ENCODE measurements at regions not wholly inside any gene's neighbourhood (a gene's known extent, or its start where the extent isn't known, plus 50 kb on each side); places are given as distances from the start of the nearest gene placed in this dataset.

DNA sequence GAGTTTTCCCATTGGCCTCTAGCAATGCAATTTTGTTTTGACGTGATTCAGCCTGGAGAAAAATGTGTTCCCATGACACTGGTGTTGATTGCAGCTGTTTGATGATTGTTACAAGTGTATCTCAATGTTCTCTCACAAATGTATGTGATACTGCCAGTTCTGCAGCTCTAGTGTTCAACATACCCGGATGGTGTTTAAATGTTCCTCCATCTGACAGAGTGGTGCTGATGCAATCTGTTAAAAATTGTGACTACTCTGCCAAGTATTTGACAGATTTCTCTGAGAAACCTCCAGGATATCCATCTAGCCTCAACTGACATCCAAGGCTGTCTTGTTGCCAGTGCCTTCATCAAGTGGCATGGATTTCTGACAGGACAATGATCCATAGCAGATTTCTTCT is 657.2 kb upstream of the DIAPH2 start:
- no peaks in the 10 kb centered on the region for H3K27me3 ChIP-seq (replicated peaks in 1 of 7)
- peaks cover 0 to 18% (median 0%) of the 10 kb centered on the region in 8 donors for H3K9me3 ChIP-seq
- no peak overlapping the region for H3K4me3 ChIP-seq
- no peaks in the 10 kb centered on the region for H3K4me1 ChIP-seq
- no peaks in the 10 kb centered on the region for H3K36me3 ChIP-seq
- TF ChIP-seq, protein P1, sequence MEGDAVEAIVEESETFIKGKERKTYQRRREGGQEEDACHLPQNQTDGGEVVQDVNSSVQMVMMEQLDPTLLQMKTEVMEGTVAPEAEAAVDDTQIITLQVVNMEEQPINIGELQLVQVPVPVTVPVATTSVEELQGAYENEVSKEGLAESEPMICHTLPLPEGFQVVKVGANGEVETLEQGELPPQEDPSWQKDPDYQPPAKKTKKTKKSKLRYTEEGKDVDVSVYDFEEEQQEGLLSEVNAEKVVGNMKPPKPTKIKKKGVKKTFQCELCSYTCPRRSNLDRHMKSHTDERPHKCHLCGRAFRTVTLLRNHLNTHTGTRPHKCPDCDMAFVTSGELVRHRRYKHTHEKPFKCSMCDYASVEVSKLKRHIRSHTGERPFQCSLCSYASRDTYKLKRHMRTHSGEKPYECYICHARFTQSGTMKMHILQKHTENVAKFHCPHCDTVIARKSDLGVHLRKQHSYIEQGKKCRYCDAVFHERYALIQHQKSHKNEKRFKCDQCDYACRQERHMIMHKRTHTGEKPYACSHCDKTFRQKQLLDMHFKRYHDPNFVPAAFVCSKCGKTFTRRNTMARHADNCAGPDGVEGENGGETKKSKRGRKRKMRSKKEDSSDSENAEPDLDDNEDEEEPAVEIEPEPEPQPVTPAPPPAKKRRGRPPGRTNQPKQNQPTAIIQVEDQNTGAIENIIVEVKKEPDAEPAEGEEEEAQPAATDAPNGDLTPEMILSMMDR (IDR thresholded peaks at IDR 0.05 in 8 of 11, conservative IDR thresholded peaks at IDR 0.05 in 3 of 11): no peak
- TF ChIP-seq POLR2AphosphoS5 (IDR thresholded peaks at IDR 0.05): no peak
- TF ChIP-seq POLR2A (IDR thresholded peaks at IDR 0.05): no peak
- intact Hi-C loops (cut with DNase I; ENCODE audit: low total_unique reads): no loop called here
- DNase-seq: no peak
- no peak overlapping the region for H3K27ac ChIP-seq
- WGBS, 5 donors: 63 to 80% (median 70%) methylated on average over 2 of the region's 2 CpGs

DNA sequence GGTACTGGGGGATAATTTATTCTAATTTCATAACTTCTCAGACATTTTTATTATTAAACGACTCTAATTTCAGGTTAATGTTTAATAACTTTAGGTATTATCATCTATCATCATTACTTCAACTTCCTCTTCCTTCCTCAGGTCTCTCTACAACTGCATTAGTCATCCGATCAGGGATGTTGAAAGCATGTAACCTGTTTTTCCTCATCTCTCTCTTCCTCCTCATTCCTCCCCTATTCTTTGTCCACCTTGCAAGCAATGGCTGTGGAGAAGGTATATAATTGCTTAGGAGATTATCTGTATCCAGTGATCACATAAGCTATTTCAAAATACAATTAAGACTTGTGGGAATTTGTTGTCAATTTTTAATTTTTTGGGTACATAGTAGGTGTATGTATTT is 632.6 kb upstream of the DIAPH2 start:
- TF ChIP-seq POLR2AphosphoS5 (IDR thresholded peaks at IDR 0.05) (no peak), POLR2A (IDR thresholded peaks at IDR 0.05) (no peak)
- TF ChIP-seq, protein P1 (IDR thresholded peaks at IDR 0.05 in 8 of 11, conservative IDR thresholded peaks at IDR 0.05 in 3 of 11): no peak
- H3K27ac ChIP-seq: no peak overlapping the region
- H3K9me3 ChIP-seq: no peaks in the 10 kb centered on the region
- DNase-seq: no peak
- no peak overlapping the region for H3K4me3 ChIP-seq
- intact Hi-C loops (cut with DNase I; ENCODE audit: low total_unique reads): no loop called here
- H3K36me3 ChIP-seq: no peaks in the 10 kb centered on the region
- 65 to 93% (median 69%) methylated on average over 2 of the region's 2 CpGs for WGBS, 5 donors
- no peaks in the 10 kb centered on the region for H3K4me1 ChIP-seq
- no peaks in the 10 kb centered on the region for H3K27me3 ChIP-seq (replicated peaks in 1 of 7)

DNA sequence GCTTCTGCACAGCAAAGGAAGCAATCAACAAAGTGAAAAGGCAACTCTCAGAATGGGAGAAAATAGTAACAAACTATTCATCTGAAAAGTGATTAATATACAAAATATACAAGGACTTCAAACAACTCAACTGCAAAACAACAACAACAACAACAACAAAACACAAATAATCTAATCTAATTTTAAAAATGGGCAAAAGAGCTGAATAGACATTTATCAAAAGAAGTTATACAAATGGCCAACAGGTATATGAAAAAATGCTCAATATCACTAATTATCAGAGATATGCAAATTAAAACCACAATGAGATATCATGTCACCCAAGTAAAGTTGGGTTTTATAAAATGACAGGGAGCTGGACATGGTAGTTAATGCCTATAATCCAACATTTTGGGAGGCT is 602.8 kb upstream of the DIAPH2 start:
- Histone ChIP-seq H3K36me3 (no peaks in the 10 kb centered on the region), H3K27ac (no peak overlapping the region), H3K4me1 (no peaks in the 10 kb centered on the region), H3K27me3 (replicated peaks in 1 of 7) (no peaks in the 10 kb centered on the region), H3K9me3 (peaks cover 0 to 3% (median 0%) of the 10 kb centered on the region in 8 donors), H3K4me3 (no peak overlapping the region)
- no peak for DNase-seq
- intact Hi-C loops (cut with DNase I; ENCODE audit: low total_unique reads): no loop called here
- TF ChIP-seq POLR2AphosphoS5 (IDR thresholded peaks at IDR 0.05) (no peak), POLR2A (IDR thresholded peaks at IDR 0.05) (no peak)
- TF ChIP-seq, protein P1 (IDR thresholded peaks at IDR 0.05 in 8 of 11, conservative IDR thresholded peaks at IDR 0.05 in 3 of 11): no peak

DNA sequence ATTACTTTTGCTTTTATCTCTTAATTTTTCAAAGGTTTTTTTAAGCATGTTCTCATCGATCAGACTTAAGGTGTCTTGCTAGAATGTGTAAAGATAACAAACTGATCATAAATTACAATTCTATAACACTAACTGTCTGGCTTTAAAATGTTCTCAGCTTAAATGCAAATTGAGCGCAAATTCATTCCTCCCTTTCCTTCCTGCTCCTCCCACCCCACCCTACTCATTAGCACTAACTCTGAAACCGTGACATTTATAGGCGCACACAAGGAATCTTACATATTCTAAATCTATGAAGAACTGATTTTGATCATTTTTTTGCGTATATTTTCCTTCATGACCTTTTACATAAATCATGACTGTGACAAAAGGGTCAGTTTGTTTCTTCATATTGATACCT is 590.0 kb upstream of the DIAPH2 start:
- H3K9me3 ChIP-seq: peaks cover 0 to 6% (median 0%) of the 10 kb centered on the region in 8 donors
- TF ChIP-seq POLR2A (IDR thresholded peaks at IDR 0.05): no peak
- TF ChIP-seq, protein P1 (IDR thresholded peaks at IDR 0.05 in 8 of 11, conservative IDR thresholded peaks at IDR 0.05 in 3 of 11): no peak
- TF ChIP-seq POLR2AphosphoS5 (IDR thresholded peaks at IDR 0.05): no peak
- intact Hi-C loops (cut with DNase I; ENCODE audit: low total_unique reads): no loop called here
- H3K4me3 ChIP-seq: no peak overlapping the region
- no peaks in the 10 kb centered on the region for H3K4me1 ChIP-seq
- H3K27ac ChIP-seq: no peak overlapping the region
- DNase-seq: no peak
- 71 to 82% (median 77%) methylated on average over 5 of the region's 5 CpGs for WGBS, 5 donors
- H3K27me3 ChIP-seq (replicated peaks in 1 of 7): no peaks in the 10 kb centered on the region
- no peaks in the 10 kb centered on the region for H3K36me3 ChIP-seq

Data from spleen (tissue), 11 donors.